Mesothelial cell of epicardium (in vitro differentiated cells): ENCODE measurements at regions not wholly inside any gene's neighbourhood (a gene's known extent, or its start where the extent isn't known, plus 50 kb on each side); places are given as distances from the start of the nearest gene placed in this dataset.

Experiments
- DNase-seq, 2 experiments: peaks; one replicate each; pipeline ENCODE4 v3.0.0; 2021; ENCODE audit warnings: low spot score in 2 of 2; ENCODE audit not compliant: unreplicated experiment in 2 of 2
- H3K27ac Mint-ChIP-seq: 2 replicates; pipeline ENCODE4 v1.8.0; 2021; ENCODE audit warnings: mixed read lengths
- H3K27me3 Mint-ChIP-seq: 2 replicates; pipeline ENCODE4 v1.8.0; 2021; ENCODE audit warnings: low read depth, mixed read lengths
- H3K36me3 Mint-ChIP-seq: 2 replicates; pipeline ENCODE4 v1.8.0; 2021; ENCODE audit warnings: mixed read lengths
- H3K4me1 Mint-ChIP-seq: 2 replicates; pipeline ENCODE4 v1.8.0; 2021; ENCODE audit warnings: mixed read lengths
- H3K4me3 Mint-ChIP-seq: 2 replicates; pipeline ENCODE4 v1.8.0; 2021; ENCODE audit warnings: mild to moderate bottlenecking, moderate library complexity, mixed read lengths
- H3K9me3 Mint-ChIP-seq: 2 replicates; pipeline ENCODE4 v1.8.0; 2021; ENCODE audit warnings: mixed read lengths
- CTCF ChIP-seq: fragments of 200-600 bp; sonication (generic); IDR thresholded peaks from one replicate; pipeline ENCODE4 v1.5.0; 2021; ENCODE audit warnings: antibody characterized with exemption; ENCODE audit not compliant: unreplicated experiment

GRCh38 chr2:163541943-163542342 lies 193.9 kb downstream of the FIGN start:
- DNase-seq, result no peak
- H3K9me3 Mint-ChIP-seq, result no peaks in the 10 kb centered on the region
- no peak overlapping the region for H3K27ac Mint-ChIP-seq
- no peaks in the 10 kb centered on the region for H3K36me3 Mint-ChIP-seq
- H3K27me3 Mint-ChIP-seq, result no peaks in the 10 kb centered on the region
- no peak overlapping the region for H3K4me3 Mint-ChIP-seq
- no peaks in the 10 kb centered on the region for H3K4me1 Mint-ChIP-seq
- TF ChIP-seq CTCF, result no peak

- Mint-ChIP-seq H3K4me3 (no peak overlapping the region), H3K36me3 (no peaks in the 10 kb centered on the region), H3K9me3 (no peaks in the 10 kb centered on the region)
Observed at GRCh38 chr2:163541495-163541894, 194.3 kb downstream of the FIGN start.

DNA sequence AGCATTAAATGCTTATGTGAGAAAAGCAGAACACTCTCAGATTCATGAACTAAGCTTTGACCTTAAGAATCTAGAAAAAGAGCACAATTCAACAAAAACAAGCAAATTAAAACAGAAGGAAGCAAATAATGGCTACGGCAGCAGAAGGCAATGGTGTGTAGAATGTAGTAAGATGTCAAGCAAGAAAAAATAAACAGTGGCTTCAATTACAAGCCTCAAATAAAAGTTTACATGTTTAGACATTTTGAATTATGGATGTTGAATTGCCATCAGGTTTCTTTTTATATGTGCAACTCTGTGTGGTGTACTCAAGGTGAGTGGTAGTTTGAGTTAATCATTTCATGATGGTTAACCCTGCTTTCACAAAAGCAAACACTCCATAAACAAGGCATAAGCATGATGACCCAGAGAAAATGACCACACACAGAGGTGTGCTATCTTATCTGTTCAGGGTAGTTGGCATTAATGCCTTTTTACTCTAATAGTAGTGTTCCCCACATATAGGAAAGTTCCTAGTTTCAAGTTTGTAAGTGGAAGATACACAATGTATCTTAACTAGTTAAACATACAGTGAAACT lies 207.1 kb downstream of the FIGN start:
- Mint-ChIP-seq H3K36me3 (peaks cover 3% of the 10 kb centered on the region), H3K9me3 (peaks cover 9% of the 10 kb centered on the region), H3K4me3 (no peak overlapping the region), H3K27me3 (no peaks in the 10 kb centered on the region), H3K27ac (no peak overlapping the region), H3K4me1 (no peaks in the 10 kb centered on the region)
- DNase-seq, result no peak
- no peak for TF ChIP-seq CTCF

More at GRCh38 chr2:163541495-163541894, 194.3 kb downstream of the FIGN start:
- Mint-ChIP-seq H3K27me3 (no peaks in the 10 kb centered on the region), H3K4me1 (no peaks in the 10 kb centered on the region), H3K27ac (no peak overlapping the region)
- DNase-seq, result no peak
- no peak for TF ChIP-seq CTCF

DNA sequence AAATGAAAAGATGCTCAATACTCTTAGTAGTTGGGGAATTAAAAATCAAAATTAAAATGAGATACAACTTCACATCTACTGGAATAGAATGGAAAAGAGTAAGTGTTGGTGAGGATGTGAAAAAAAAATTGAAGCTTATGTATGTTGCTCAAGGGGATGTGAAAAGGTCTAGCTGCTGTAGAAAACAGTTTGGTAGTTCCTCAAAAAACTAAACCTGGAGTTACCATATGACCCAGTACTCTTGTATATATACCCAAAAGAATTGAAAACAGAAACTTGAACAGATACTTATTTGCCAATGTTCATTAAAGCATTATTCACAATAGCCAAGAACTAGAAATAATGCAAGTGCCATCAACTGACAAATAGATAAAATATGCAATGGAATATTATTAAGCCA lies 208.4 kb downstream of the FIGN start:
- DNase-seq, result no peak
- peaks cover 22% of the 10 kb centered on the region for H3K9me3 Mint-ChIP-seq
- H3K27ac Mint-ChIP-seq, result no peak overlapping the region
- no peak for TF ChIP-seq CTCF
- H3K4me1 Mint-ChIP-seq, result no peaks in the 10 kb centered on the region
- no peaks in the 10 kb centered on the region for H3K27me3 Mint-ChIP-seq
- H3K36me3 Mint-ChIP-seq, result peaks cover 3% of the 10 kb centered on the region
- H3K4me3 Mint-ChIP-seq, result no peak overlapping the region

- H3K27ac Mint-ChIP-seq, result no peak overlapping the region
- H3K27me3 Mint-ChIP-seq, result no peaks in the 10 kb centered on the region
- H3K4me1 Mint-ChIP-seq, result no peaks in the 10 kb centered on the region
- no peak overlapping the region for H3K4me3 Mint-ChIP-seq
- no peaks in the 10 kb centered on the region for H3K36me3 Mint-ChIP-seq
- no peak for DNase-seq
- TF ChIP-seq CTCF, result no peak
- H3K9me3 Mint-ChIP-seq, result peaks cover 29% of the 10 kb centered on the region
Observed at GRCh38 chr2:163518762-163519161, 217.0 kb downstream of the FIGN start.

GRCh38 chr2:163515836-163516235 lies 220.0 kb downstream of the FIGN start:
- DNase-seq, result no peak
- H3K27ac Mint-ChIP-seq, result no peak overlapping the region
- H3K4me3 Mint-ChIP-seq, result no peak overlapping the region
- TF ChIP-seq CTCF, result no peak
- no peaks in the 10 kb centered on the region for H3K4me1 Mint-ChIP-seq
- H3K27me3 Mint-ChIP-seq, result no peaks in the 10 kb centered on the region
- H3K9me3 Mint-ChIP-seq, result peaks cover 9% of the 10 kb centered on the region
- H3K36me3 Mint-ChIP-seq, result no peaks in the 10 kb centered on the region
